ENCODE measurements at regions not wholly inside any gene's neighbourhood (a gene's known extent, or its start where the extent isn't known, plus 50 kb on each side); places are given as distances from the start of the nearest gene placed in this dataset.

DNA sequence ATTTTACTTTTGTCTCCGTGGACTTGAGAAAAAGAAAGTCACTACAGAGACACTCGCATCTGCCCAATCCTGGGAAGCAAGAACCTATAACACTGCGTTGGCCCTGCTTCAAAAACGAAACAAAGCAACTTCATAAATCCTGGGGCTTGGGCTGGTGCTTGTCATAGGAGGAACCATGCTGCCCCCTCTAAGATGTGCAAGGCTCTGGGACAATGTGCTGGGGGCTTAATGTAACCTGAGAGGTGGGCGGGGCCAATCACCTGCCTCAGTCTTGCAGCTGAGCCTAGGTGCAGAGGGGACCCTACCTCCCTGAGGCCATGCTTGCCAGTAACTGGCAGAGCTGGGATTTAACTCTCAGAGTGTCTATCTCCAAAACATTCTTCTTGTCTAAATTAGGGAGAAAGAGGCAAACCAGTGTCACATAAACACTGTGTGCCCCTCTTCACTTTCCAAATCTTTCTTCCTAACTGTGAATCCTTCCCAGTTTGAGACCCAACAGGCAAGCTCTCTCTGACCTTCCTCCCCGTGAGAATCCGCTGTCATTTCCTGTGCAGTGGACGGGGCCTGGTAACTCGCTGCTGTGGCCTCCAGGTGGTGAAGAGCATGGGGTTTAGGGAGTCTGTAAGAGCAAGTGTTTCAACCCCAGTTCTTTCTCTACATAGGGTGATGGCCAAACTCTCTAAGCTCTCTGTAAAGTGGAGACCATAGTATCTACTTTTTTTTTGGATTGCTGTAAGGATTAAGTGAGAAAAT lies 115.1 kb downstream of the ACKR3 start:
- H3K4me2 ChIP-seq (ENCODE audit: insufficient read depth, low read length), result no peak overlapping the region; the same call in 1 of the 2 replicates
- ChIA-PET POLR2A (no interaction called here), CTCF (ENCODE audit: low intra/inter-chr PET ratio) (no interaction called here)
- 3% methylated on average over 9 of the region's 9 CpGs for WGBS (ENCODE audit: insufficient coverage, low coverage, missing lambda C conversion rate)
- no peak for DNase-seq (ENCODE audit: extremely low read depth in 1 of 4, low spot score in 3 of 4)
- H3K9me3 ChIP-seq (replicated peaks; ENCODE audit: control insufficient read depth, insufficient read depth, low read depth, low read length), result no peaks in the 10 kb centered on the region
- no peak overlapping the region for H3K4me3 ChIP-seq
- H3K9me1 ChIP-seq (ENCODE audit: control insufficient read depth, insufficient read depth, low read length), result no peaks in the 10 kb centered on the region
- H3K79me2 ChIP-seq (ENCODE audit: control insufficient read depth, insufficient read depth, low read length), result no peaks in the 10 kb centered on the region
- no peak overlapping the region for H3K9ac ChIP-seq (ENCODE audit: insufficient read depth in 1 of 2, low read depth in 2 of 2, low read length in 2 of 2)
- in situ Hi-C loops (cut with MboI), result no loop called here
- H2AFZ ChIP-seq (ENCODE audit: low read depth, low read length), result no peak overlapping the region
- peaks cover 0 to 5% of the 10 kb centered on the region in 2 experiments; a peak in 1 of 5 replicates for H3K27me3 ChIP-seq (ENCODE audit: control insufficient read depth in 2 of 2, insufficient read depth in 2 of 2, low read length in 2 of 2)
- no peaks in the 10 kb centered on the region for H4K20me1 ChIP-seq (replicated peaks; ENCODE audit: control insufficient read depth, insufficient read depth, low read length)
- no peak for FAIRE-seq
- no TSS peak for BruUV-seq (replicated peaks)
- ATAC-seq, result no peak
- H3K36me3 ChIP-seq (ENCODE audit: control insufficient read depth, insufficient read depth, low read length), result no peaks in the 10 kb centered on the region
- intact Hi-C loops (cut with micrococcal nuclease), result no loop called here
- no peak overlapping the region for H3K27ac ChIP-seq (ENCODE audit: extremely low read depth, low read depth, low read length)
- no peaks in the 10 kb centered on the region for H3K4me1 ChIP-seq (replicated peaks in 1 of 2; ENCODE audit: control insufficient read depth in 2 of 2, insufficient read depth in 2 of 2, low read length in 2 of 2)
- TF ChIP-seq BHLHE40 (IDR thresholded peaks at IDR 0.05; ENCODE audit: low read length) (no peak), PML (IDR thresholded peaks at IDR 0.05; ENCODE audit: low read length) (no peak), ZBTB7A (IDR thresholded peaks at IDR 0.05; ENCODE audit: borderline replicate concordance, control insufficient read depth, low read depth, low read length) (no peak), FOXJ3 (CRISPR knock-in tag; IDR thresholded peaks at IDR 0.05) (no peak), NEUROD1 (IDR thresholded peaks at IDR 0.05; ENCODE audit: borderline replicate concordance, low read depth, low read length, partially characterized antibody) (no peak), ZNF766 (CRISPR knock-in tag; conservative IDR thresholded peaks at IDR 0.05) (no peak), ZNF76 (CRISPR knock-in tag; IDR thresholded peaks at IDR 0.05; ENCODE audit: borderline replicate concordance) (no peak), FOS (IDR thresholded peaks at IDR 0.05; ENCODE audit: extremely low read depth, insufficient read length) (no peak), ZNF165 (CRISPR knock-in tag; IDR thresholded peaks at IDR 0.05; ENCODE audit: borderline replicate concordance) (no peak), CREB3L1 (IDR thresholded peaks at IDR 0.05; ENCODE audit: borderline replicate concordance, low read depth) (no peak), RFX7 (CRISPR knock-in tag; IDR thresholded peaks at IDR 0.05) (no peak), ZNF551 (CRISPR knock-in tag; IDR thresholded peaks at IDR 0.05) (no peak), ZNF639 (CRISPR knock-in tag; conservative IDR thresholded peaks at IDR 0.05 in 1 of 2, IDR thresholded peaks at IDR 0.05 in 1 of 2) (no peak), ETS1 (conservative IDR thresholded peaks at IDR 0.05; ENCODE audit: control insufficient read depth, low read depth, low read length) (no peak), DNMT1 (IDR thresholded peaks at IDR 0.05) (no peak), ZNF140 (CRISPR knock-in tag; IDR thresholded peaks at IDR 0.05) (no peak)

All from K562 (cell line).